ENCODE measurements at regions not wholly inside any gene's neighbourhood (a gene's known extent, or its start where the extent isn't known, plus 50 kb on each side); places are given as distances from the start of the nearest gene placed in this dataset.

- H3K27me3 ChIP-seq (replicated peaks) = no peaks in the 10 kb centered on the region
- no peak overlapping the region for H3K4me3 ChIP-seq (ENCODE audit: low read depth, low read length)
- DNase-seq = no peak
- in situ Hi-C loops (cut with HindIII; ENCODE audit: low pct_ligation_motif_present, low sequenced_read_pairs) = no loop called here
- no peaks in the 10 kb centered on the region for H3K36me3 ChIP-seq (replicated peaks)
- no peak for TF ChIP-seq CTCF (IDR thresholded peaks at IDR 0.05; ENCODE audit: low read depth, low read length, missing control alignments)
- no peak overlapping the region for H3K27ac ChIP-seq
Measured at GRCh38 chr1:101153692-101154091, 83.1 kb upstream of the S1PR1 start.

- no peak for TF ChIP-seq CTCF (IDR thresholded peaks at IDR 0.05; ENCODE audit: low read depth, low read length, missing control alignments)
- in situ Hi-C loops (cut with HindIII; ENCODE audit: low pct_ligation_motif_present, low sequenced_read_pairs) = no loop called here
- H3K27ac ChIP-seq = no peak overlapping the region
- no peaks in the 10 kb centered on the region for H3K27me3 ChIP-seq (replicated peaks)
- H3K4me3 ChIP-seq (ENCODE audit: low read depth, low read length) = no peak overlapping the region
- no peak for DNase-seq
- H3K36me3 ChIP-seq (replicated peaks) = no peaks in the 10 kb centered on the region
Measured at GRCh38 chr1:101152633-101153032, 84.2 kb upstream of the S1PR1 start.

- Histone ChIP-seq H3K36me3 (replicated peaks) (no peaks in the 10 kb centered on the region), H3K27ac (no peak overlapping the region), H3K4me3 (ENCODE audit: low read depth, low read length) (no peak overlapping the region), H3K27me3 (replicated peaks) (no peaks in the 10 kb centered on the region)
- in situ Hi-C loops (cut with HindIII; ENCODE audit: low pct_ligation_motif_present, low sequenced_read_pairs) = no loop called here
- no peak for DNase-seq
- TF ChIP-seq CTCF (IDR thresholded peaks at IDR 0.05; ENCODE audit: low read depth, low read length, missing control alignments) = no peak
Measured at GRCh38 chr1:101151286-101151685, 85.5 kb upstream of the S1PR1 start.

GRCh38 chr1:101150670-101151069 is 86.1 kb upstream of the S1PR1 start:
- no peaks in the 10 kb centered on the region for H3K36me3 ChIP-seq (replicated peaks)
- no peak overlapping the region for H3K4me3 ChIP-seq (ENCODE audit: low read depth, low read length)
- no peak for TF ChIP-seq CTCF (IDR thresholded peaks at IDR 0.05; ENCODE audit: low read depth, low read length, missing control alignments)
- H3K27ac ChIP-seq = no peak overlapping the region
- no peak for DNase-seq
- in situ Hi-C loops (cut with HindIII; ENCODE audit: low pct_ligation_motif_present, low sequenced_read_pairs) = no loop called here
- H3K27me3 ChIP-seq (replicated peaks) = no peaks in the 10 kb centered on the region

- Histone ChIP-seq H3K36me3 (replicated peaks) (no peaks in the 10 kb centered on the region), H3K27me3 (replicated peaks) (no peaks in the 10 kb centered on the region), H3K4me3 (ENCODE audit: low read depth, low read length) (no peak overlapping the region), H3K27ac (no peak overlapping the region)
- no peak for DNase-seq
- no peak for TF ChIP-seq CTCF (IDR thresholded peaks at IDR 0.05; ENCODE audit: low read depth, low read length, missing control alignments)
- in situ Hi-C loops (cut with HindIII; ENCODE audit: low pct_ligation_motif_present, low sequenced_read_pairs) = no loop called here
Measured at GRCh38 chr1:101150266-101150665, 86.6 kb upstream of the S1PR1 start.

GRCh38 chr1:101148980-101149379 is 87.8 kb upstream of the S1PR1 start:
- TF ChIP-seq CTCF (IDR thresholded peaks at IDR 0.05; ENCODE audit: low read depth, low read length, missing control alignments) = no peak
- in situ Hi-C loops (cut with HindIII; ENCODE audit: low pct_ligation_motif_present, low sequenced_read_pairs) = no loop called here
- no peak overlapping the region for H3K4me3 ChIP-seq (ENCODE audit: low read depth, low read length)
- H3K27me3 ChIP-seq (replicated peaks) = no peaks in the 10 kb centered on the region
- no peak for DNase-seq
- H3K27ac ChIP-seq = no peak overlapping the region
- H3K36me3 ChIP-seq (replicated peaks) = no peaks in the 10 kb centered on the region

Data from brain microvascular endothelial cell (primary cell).